T follicular helper cell (primary cell): ENCODE measurements at regions not wholly inside any gene's neighbourhood (a gene's known extent, or its start where the extent isn't known, plus 50 kb on each side); places are given as distances from the start of the nearest gene placed in this dataset.

Experiments
- DNase-seq: peaks from one replicate; pipeline ENCODE4 v3.0.0-alpha.2; 2020; ENCODE audit warnings: low read depth

DNA sequence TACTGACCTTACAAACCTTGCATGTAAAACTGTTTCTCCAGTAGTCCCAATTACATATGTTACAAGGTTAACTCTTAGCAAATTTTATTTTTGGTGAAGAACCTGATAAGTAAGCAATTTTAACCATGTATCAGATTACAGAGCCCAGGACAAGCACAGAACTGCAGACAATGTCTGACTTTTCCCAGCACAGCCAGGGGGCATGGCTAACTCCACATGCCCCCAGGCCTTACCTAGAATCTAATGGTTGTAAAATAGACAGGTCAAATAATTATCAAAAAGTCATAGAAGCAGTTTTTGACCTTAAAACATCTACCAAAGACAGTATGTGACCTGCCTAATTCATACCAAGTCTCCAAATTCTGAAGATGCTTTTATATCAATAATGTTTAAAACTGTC lies 364.1 kb downstream of the FOXO1 start:
- no peak for DNase-seq

DNA sequence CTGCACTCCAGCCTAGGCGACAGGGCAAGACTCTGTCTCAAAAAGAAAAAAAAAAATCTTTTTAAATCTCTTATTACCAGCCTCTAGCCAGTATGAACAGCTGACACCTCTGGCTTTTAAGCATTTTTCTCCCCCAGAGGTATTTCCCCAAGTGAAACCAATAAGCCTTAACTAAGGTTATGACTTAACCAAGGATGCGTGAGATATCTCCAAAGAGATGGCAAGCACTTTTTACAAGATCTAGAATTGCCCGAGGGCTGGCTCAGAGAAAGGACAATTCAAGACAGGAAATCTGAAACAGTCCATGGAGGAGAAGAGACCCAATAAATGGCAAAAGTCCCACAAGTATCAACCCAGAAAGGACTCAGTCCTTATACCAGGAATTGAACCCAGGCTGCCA lies 362.1 kb downstream of the FOXO1 start:
- DNase-seq, result no peak

DNA sequence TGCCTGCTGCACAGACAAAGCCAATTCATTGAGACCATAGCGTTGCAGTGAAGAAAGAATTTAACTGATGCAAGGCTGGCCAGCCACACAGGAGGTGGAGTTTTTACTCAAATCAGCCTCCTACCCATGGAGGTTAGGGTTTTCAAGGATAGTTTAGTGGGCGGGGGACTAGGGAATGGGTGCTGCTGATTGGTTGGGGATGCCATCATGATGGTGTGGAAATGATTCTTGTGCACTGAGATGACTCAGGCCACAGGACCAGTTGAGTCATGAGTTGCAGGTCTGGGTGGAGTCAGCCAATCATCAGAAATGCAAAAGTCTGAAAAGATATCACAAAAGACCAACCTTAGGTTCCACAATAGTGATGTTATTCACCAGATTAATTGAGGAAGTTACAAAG lies 359.6 kb downstream of the FOXO1 start:
- DNase-seq, result no peak

DNA sequence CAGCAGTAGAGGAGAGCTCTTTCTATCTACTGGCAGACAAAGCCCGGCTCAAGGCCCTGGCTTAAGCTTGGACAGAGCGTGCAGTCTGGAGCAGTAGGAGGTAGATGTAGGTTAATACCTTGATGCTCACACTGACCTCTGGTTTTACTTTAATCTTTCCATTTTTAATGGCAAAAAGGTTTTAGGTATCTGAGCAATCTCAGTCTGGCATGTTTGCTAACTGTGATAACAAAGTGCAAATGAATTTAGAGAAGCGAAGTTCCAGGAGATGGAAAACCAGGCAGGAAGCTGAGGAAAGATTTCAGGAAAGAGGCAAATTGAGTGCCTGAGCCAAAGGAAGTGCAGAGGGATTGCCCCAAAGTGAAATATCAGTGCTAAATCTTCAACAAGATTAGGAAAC lies 356.6 kb downstream of the FOXO1 start:
- no peak for DNase-seq

DNA sequence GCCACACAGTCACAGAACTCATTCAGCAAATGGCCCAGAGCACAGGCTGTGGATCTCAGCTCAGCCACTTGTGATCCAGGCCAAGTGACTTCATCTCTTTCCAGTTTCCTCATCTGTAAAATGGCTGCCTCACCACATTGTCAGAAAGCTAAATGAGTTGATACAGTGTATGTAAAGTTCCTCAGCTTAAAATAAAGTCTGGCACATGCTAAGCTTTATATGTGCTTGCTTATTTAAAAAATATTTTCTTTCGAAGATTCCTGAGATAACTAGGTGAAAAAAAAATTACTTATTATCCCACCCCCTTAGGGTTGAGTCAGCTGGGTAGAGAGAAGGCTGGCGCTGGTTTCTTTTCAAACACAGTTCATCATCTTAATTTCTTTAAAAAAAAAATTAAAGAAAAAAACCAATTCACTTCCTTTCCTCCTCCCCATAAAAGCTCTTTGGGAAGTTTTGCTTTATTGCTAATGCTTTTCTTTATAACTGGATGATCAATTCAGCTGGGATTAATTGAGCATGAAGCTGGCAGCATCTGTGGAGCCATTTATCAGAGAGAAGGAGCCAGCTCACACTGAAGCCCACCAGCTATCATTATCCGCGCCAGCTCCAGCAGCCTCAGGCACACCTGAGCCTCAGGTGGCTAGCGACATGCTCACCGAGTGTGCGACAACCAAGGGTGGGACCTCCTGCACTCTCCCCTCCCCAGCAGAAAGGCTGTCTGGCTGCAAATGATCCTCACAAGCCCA lies 354.9 kb downstream of the FOXO1 start:
- no peak for DNase-seq

DNA sequence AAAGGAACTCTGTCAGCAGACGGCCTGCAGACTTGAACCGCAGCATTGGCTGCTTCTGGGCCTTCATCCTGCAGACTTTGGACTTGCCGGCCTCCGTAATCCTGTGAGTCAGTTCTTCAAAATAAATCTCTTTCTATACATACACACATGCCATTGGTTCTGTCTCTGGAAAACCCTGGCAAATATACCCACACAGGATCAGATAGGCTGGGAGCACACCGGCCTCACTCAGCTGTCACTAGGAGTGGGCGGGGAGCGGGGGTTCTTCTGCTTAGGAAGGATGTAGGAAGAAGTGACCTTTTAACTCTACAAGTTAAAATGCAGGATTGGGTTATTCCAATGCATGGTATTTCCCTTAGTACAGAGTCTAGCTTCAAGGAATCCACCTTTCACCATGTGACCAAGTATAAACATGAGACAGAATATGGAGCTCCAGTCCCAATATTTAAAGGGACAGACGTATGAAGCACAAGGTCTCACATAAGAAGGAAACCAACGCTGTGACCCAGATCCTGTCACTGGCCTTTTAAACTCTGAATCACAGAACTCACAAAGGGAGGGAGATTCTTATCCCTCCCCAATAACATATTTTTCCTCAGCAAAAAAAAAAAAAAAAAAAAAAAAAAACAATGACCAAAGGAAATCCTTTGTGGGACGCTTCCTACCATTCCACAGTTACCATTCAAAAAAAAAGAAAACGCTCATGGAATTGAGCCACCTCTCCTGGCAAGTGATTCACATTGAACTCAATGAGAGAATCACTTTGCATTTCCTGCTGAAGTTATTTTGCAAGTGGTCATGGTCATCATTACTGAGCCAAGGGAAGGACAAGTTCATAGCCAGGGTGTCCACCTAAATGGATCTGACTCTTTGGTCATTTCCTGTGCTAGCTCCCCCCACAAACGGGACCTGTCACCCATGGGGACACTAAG lies 352.9 kb downstream of the FOXO1 start:
- no peak for DNase-seq

DNA sequence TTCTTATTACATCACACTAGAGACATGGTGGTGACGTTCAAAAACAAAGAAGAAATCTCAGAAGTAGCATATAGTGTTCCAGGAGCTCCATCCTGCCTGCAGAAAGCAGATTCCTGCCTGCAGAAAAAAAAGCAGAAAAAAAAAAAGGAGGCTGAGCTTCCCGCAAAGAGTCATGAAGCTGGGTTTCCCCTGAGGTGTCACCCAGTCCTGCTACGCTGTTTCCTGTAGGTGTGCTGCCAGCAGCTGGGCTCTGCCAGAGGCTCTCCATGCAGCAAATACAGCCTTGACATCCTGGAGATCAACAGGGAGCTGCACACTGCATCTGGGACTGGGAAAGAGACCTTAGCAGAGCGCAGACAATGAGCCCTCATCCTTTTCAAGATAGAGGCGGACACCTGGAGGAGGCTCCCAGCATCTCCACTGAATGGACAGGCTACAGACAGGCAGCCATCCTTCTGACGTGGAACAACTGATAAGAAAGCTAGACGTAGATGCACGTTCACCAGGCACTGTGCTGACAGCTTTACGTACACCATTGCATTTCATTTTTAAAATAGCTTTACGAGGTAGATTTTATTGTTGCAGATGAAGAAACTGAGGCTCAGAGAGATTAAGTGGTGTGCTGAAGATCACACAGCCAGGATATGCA lies 350.9 kb downstream of the FOXO1 start:
- peak; percentile 30 for DNase-seq

DNA sequence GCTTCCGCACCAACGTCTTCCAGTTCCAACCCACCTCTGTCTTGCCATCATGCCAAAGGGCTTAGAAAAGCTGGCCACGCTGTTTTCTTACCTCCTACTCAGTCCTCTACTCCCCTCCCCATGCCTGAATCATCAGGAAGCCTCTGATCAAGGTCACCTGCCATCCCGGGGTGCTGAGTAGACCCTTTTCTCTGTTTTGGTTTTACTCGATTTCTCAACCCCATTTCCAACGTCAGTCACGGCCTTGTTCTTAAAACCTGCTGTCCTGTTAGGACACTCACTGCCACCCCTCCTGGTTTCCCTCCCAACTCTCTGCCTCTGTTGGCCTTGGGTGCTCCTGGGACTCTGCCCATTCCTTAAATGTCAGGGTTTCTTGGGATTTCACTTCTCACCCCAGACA lies 350.1 kb downstream of the FOXO1 start:
- DNase-seq, result no peak

DNA sequence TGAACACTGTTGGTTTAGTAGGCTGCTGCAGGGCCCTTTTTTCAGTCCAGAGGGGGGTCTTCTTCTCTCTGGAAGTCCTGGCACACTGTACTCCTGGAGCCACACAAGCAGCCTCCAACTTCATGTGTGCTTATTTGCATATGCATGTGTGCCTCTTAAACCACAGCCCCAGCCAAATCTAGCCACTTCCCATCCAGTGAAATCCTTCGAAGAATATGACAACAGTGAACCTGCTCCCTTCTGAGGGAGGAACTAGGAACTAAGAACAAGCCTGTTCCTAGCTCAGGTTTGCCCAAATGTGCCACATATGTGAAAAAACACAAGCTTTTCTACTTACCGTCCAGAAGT lies 348.5 kb downstream of the FOXO1 start:
- no peak for DNase-seq

DNA sequence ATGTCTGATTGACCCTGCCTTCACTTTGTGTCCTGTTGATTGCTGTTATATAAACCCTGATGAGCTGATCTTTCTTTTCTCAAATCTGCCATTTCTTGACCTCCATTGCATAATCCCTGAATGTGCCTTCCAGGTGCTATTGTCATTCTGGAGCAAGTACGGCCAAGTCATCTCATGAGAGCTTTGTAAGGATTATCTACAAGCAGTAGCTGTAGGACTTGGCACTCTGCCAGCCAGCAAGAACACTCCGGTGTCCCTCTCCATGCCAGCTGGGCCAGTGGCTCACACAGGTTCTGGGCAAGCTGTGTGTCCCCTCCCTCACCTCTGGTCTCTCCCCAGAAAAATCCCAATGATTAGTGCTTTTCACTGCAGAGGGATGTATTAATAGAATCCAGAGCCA lies 348.1 kb downstream of the FOXO1 start:
- DNase-seq, result no peak

DNA sequence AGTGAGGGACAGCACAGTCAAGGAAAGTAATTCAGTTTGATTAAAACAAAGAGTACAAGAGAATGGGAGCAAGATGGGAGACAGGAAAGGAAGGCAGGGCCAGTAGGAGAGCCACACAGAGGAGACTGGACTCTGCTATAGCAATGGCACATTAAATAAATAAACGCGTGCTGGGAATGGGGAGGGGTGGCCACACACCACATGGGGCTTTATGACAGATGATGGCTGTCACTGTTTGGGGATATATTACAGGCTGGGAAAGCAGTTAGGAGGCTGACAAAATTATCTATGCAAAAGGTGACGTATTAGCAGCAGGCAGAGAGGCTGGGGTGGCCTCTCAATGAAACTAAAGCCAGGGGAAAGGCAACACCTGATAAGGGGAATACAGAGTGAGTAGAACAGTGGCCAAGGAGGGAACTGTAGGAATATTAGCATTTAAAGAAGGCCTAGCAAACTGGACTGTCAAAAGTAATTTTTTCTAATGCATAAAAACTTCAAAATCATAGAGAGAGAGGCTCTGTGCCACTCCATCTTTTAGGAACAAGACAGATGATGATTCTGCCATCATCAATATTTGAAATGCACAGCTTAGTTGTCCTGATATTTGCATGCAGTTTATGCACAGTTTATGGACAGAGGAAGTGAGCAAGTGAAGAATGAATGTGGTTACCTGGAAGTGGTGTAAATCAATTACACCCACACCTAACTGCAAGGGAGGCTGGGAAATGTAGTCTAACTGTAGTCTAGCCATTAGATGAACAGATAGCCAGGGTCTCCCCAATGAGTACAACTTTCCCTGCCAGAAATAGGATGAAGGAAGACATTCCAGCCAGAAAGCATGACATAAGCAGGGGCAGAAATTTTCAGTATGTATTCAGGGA lies 346.5 kb downstream of the FOXO1 start:
- no peak for DNase-seq

DNA sequence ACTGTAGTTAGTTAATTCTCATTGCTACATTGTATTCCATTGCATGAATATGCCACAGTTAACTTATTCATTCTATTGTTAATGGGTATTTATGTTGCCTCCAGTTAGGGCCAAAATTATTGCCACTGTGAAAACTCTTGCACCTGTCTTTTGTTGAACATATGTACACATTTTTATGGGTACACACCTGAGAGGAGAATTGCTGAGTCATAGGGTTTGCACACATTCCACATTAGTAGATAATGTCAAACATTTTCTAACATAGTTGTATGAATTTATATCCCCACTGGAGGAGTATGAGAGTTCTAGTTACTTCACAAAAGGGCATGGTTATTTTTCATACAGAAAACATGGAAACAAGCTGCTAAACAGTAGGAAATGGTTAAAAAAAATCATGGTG lies 338.4 kb downstream of the FOXO1 start:
- no peak for DNase-seq

DNA sequence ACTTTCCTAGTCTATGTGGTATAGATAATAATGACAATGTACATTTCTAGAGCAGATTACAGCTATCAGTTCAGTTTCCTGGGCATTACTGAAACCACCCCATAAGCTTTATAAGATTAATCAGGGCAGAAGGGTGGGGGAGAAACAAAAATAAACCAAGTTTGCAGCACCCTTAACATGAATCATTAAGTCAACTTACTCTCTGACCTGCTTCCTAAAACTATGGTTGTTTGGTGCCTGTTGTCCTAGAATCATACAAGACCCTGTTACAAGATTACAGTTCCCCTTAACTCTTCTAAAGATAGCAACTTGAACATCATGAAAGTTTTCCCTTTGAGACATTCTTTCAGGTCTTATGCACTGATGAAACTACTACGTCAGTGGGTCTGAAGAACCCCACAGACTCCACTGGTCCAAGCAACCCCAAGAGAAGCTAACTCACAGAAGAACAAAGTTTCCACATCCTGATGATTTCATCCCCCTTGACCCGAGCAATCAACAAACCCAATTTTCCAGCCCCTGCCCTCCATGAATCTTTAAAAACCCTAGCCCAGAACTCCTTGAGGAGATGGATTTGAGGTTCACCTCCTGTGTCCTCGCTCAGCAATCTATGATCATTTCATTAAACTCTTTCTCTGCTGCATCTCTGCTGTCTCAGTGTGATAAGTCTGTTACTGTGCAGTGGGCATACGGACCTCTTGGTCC lies 336.5 kb downstream of the FOXO1 start:
- DNase-seq, result no peak

DNA sequence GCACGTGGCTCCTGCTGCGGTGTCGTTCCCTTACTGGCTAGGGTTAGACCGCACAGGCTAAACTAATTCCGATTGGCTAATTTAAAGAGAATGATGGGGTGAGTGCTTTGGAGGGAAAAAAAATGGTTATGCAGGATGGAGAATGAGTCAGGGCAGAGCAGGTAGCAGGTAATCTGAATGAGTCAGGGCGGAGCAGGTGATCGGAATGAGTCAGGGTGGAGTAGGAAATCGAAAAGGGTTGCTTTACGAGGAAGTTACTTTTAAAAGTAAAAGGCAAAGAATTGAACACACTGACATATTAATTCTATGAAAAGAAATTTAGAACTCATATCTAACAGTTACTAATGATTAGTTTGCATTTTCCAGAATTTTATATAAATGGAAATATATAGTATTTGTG lies 335.5 kb downstream of the FOXO1 start:
- no peak for DNase-seq

DNA sequence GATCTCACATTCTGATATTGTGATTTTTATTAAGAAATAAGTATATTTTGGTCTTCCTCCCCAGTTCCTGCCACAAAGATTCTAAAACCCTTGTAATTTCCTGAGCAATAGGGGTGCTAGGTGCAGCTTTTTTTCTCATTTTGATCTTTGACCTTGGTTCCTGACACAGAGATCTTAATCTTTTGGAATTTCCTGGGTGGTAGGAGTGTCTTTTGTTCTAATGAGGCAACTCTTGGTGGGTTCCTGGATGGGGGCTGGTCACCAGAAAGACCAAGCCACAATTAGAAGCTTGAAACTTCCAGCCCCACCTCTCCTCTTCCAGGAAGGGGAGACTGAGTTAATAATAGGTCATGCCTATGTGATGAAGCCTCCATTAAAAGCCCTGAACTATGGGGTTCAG lies 334.6 kb downstream of the FOXO1 start:
- no peak for DNase-seq

DNA sequence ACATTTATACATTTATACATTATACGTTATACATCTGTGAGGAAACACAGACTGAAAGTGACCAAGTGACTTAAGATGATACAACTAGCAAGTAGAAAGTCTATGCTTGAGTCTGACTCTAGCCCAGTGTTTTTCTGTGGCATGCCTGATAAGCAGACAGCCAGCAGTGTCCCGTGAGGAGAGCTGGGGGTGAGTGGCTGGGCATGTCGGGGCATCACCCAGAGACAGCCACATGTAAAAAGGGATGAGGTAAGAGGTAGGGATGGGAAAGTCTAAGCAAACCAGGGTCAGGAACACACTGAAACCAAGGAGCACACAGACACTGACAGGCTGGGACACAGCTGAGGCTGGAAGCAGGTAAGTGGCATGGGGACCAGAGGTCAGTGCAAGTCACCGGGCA lies 333.2 kb downstream of the FOXO1 start:
- no peak for DNase-seq

DNA sequence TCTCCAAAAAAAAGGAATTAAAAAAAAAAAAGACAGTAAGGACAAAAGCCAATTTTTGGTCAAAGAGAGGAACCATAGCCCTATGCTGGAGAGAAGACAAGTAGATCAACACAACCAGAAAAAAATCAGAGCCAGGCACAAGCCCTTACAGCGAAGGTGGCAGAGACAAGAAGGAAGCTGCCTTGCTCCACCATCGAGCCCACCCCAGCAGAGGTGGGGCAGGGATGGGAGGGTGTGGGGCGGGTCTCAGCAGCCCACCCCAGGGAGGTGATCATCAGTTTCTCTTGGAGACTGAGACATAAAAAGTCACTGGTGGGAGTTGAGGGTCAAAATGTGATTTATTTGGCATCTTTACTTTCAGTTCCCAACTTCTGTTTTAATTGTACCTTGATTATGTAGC lies 332.4 kb downstream of the FOXO1 start:
- no peak for DNase-seq

DNA sequence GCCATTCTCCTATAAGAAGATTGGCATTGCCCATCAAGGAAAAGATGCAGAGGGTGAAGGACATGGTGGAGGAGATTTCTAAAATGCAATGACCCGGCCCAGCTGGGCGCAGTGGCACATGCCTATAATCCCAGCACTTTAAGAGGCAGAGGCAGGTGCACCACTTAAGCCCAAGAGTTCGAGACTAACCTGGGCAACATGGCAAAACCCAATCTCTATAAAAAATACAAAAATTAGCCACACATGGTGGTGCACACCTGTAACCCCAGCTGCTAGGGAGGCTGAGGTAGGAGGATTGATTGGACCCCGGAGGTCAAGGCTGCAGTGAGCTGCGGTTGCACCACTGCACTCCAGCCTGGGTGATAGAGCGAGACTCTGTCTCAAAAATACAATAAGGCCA lies 331.8 kb downstream of the FOXO1 start:
- DNase-seq, result no peak

DNA sequence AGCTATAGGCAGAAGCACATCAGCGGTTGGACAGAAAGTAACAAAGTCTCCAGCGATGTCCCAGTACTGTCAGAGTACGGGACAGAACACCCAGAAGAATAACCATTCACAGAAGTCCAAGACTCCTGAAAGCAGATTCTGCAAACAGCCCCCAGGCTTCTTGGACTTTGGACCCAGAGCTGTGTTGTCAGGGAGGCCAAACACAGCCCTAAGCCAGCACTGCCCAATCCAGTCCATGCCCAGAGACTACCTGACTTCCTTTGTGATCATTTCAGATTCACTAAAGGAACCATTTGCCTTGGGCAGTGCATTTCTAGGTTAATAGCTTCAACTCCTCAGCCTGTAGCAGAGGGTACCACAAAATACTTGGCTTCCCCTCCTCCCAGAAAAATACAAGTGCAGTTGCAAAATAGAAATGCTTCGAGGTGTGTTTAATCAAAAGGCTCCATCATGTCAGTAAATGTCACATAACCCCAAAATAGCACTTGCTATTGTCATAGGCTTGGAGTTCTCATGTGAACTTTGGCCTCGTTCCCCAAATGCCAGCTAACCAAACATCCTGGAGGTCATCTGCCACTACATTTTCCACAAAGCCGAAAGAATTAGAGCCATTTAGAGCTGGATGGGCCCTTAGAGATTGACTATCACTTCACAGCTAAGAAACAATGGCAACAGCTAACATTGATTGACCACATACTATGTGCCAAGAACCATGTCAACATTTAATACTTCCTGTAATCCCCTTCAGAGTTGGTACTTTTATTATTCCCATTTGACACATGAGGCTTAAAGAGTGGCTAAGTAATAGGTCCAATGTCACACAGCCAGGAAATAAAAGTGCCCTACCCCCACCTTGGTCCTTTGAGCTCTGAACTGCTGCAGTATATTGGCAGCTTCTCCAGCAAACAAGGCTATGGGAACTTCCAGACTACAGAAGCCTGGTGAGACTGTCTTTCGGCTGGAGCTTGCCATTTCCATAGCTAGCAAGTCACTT lies 329.9 kb downstream of the FOXO1 start:
- DNase-seq, result no peak

DNA sequence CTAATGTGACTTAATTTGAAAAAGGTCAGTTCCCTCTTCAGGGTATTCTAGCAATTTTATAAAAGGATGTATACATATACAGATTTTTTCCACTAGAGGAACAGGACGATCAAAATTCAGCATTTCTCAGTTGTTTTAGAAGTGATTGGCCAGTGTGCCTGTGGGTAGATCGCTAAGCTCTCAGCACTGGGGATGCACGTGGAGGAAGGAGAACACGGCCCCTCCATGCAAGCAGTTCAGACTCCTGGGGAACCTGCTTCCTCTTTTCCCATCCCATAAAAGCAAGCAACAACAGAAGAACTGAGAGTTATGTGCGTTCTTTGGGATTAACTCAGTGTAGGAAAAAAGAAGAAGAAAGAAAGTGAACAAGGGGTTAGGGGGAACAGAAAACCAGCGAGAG lies 328.8 kb downstream of the FOXO1 start:
- no peak for DNase-seq
